OCI-LY3 (cell line): ENCODE measurements at regions not wholly inside any gene's neighbourhood (a gene's known extent, or its start where the extent isn't known, plus 50 kb on each side); places are given as distances from the start of the nearest gene placed in this dataset.
"Not testable (repeated sequence)": the region's sequence is repeated elsewhere in the genome, so short reads cannot be mapped to it uniquely, and the experiment has no call there.

Source experiments
- H2AFZ ChIP-seq: fragments of 200-600, 300-600 bp; shearing (Covaris generic); 2 replicates; pipeline ENCODE4 v1.6.0; 2014; ENCODE audit warnings: antibody characterized with exemption, low read depth, low read length
- H3K27ac ChIP-seq: fragments of 200-600, 300-600 bp; sonication (generic); 2 replicates; pipeline ENCODE4 v1.5.1; 2014; ENCODE audit warnings: mild to moderate bottlenecking, low read length, moderate library complexity, mixed read lengths
- H3K27me3 ChIP-seq: fragments of 200-600, 300-600 bp; sonication (generic); 2 replicates; pipeline ENCODE4 v1.6.1; 2014; ENCODE audit warnings: low read depth, low read length, mixed read lengths
- H3K36me3 ChIP-seq: fragments of 200-600, 300-600 bp; sonication (generic); replicated peaks from 2 replicates; pipeline ENCODE3; 2014; ENCODE audit warnings: low read depth, low read length, mixed read lengths
- H3K4me1 ChIP-seq: fragments of 300-600, 200-600 bp; sonication (generic); 2 replicates; pipeline ENCODE4 v1.6.1; 2014; ENCODE audit warnings: low read length, mixed read lengths
- H3K4me2 ChIP-seq: fragments of 200-600, 300-600 bp; sonication (generic); 2 replicates; pipeline ENCODE4 v1.6.1; 2014; ENCODE audit warnings: low read length, mixed read lengths
- H3K4me3 ChIP-seq: fragments of 300-600, 200-600 bp; sonication (generic); 2 replicates; pipeline ENCODE4 v1.5.1; 2014; ENCODE audit warnings: antibody characterized with exemption, mild to moderate bottlenecking, low read length, moderate library complexity
- H3K79me2 ChIP-seq: fragments of 300-600, 200-600 bp; shearing (Covaris generic); 2 replicates; pipeline ENCODE4 v1.6.1; 2014; ENCODE audit warnings: mild to moderate bottlenecking, low read length, mixed read lengths
- H3K9ac ChIP-seq: fragments of 300-600, 200-600 bp; shearing (Covaris generic); 2 replicates; pipeline ENCODE4 v1.6.0; 2014; ENCODE audit warnings: mild to moderate bottlenecking, low read length, moderate library complexity
- H3K9me3 ChIP-seq: fragments of 200-600, 300-600 bp; shearing (Covaris generic); 2 replicates; pipeline ENCODE4 v1.6.1; 2014; ENCODE audit warnings: low read length, mixed read lengths; ENCODE audit not compliant: insufficient read depth
- H4K20me1 ChIP-seq: fragments of 200-600, 300-600 bp; sonication (generic); 2 replicates; pipeline ENCODE4 v1.6.1; 2016; ENCODE audit warnings: low read length, mixed read lengths; ENCODE audit not compliant: insufficient read depth
- EZH2phosphoT487 ChIP-seq: fragments of 200-600 bp; shearing (Covaris generic); IDR thresholded peaks from 2 replicates; pipeline ENCODE4 v1.6.1; 2018; ENCODE audit warnings: antibody characterized with exemption, mixed run types, low read depth
- TF ChIP-seq, protein P1 (sequence below): fragments of 200-600, 300-600 bp; sonication (generic); IDR thresholded peaks from 2 replicates; pipeline ENCODE4 v1.5.1; 2014; ENCODE audit warnings: antibody characterized with exemption, low read length, low read depth

DNA sequence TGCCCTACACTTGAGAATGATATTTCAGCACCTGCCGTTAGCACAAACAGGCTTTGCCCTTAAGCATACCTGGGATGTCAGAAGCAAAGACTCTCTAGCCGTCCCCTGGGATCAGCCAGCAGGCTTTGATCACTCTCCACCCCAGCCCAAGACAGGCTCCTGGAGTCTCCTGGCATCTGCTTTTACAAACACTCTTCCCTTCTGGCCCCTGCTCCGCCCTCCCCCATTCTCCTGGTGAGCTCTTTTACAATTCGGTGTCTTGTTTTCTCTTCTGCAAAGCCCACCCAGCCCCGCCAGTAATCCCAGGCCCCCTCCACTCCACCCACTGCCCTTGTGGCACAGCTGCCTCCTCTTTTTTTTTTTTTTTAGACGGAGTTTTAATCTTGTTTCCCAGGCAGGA lies 50.4 kb downstream of the KATNIP start:
- no peaks in the 10 kb centered on the region for H3K36me3 ChIP-seq
- no peak overlapping the region for H3K27ac ChIP-seq
- H3K4me1 ChIP-seq = no peaks in the 10 kb centered on the region
- H3K4me2 ChIP-seq = no peak overlapping the region
- H2AFZ ChIP-seq = no peak overlapping the region
- no peak overlapping the region for H3K4me3 ChIP-seq
- H3K27me3 ChIP-seq = no peaks in the 10 kb centered on the region
- H3K9me3 ChIP-seq = no peaks in the 10 kb centered on the region
- no peaks in the 10 kb centered on the region for H3K79me2 ChIP-seq
- no peaks in the 10 kb centered on the region for H4K20me1 ChIP-seq
- no peak overlapping the region for H3K9ac ChIP-seq
- no peak for TF ChIP-seq EZH2phosphoT487
- TF ChIP-seq, protein P1, sequence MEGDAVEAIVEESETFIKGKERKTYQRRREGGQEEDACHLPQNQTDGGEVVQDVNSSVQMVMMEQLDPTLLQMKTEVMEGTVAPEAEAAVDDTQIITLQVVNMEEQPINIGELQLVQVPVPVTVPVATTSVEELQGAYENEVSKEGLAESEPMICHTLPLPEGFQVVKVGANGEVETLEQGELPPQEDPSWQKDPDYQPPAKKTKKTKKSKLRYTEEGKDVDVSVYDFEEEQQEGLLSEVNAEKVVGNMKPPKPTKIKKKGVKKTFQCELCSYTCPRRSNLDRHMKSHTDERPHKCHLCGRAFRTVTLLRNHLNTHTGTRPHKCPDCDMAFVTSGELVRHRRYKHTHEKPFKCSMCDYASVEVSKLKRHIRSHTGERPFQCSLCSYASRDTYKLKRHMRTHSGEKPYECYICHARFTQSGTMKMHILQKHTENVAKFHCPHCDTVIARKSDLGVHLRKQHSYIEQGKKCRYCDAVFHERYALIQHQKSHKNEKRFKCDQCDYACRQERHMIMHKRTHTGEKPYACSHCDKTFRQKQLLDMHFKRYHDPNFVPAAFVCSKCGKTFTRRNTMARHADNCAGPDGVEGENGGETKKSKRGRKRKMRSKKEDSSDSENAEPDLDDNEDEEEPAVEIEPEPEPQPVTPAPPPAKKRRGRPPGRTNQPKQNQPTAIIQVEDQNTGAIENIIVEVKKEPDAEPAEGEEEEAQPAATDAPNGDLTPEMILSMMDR = no peak

DNA sequence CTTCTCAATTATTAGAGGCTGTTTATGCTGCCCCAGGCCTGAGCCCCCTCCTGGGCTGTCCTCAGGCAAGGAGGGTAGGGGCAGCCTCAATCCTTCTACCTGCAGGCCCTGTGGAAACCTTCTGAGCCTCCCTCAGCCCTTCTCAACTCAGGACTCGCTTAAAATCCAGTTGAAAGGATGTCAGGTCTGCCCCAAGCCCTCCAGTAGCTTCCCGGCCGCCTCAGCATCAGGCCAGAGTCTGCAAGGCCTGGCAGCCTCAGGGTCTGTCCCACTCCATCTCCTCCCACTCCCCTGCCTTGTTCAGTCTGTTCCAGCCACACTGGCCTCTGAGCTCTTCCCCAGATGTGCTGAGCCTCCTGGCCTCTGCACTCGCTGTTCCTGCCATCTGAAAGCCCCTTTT lies 52.2 kb downstream of the KATNIP start:
- no peak overlapping the region for H3K9ac ChIP-seq
- no peaks in the 10 kb centered on the region for H3K9me3 ChIP-seq
- TF ChIP-seq, protein P1 = no peak
- no peak for TF ChIP-seq EZH2phosphoT487
- no peaks in the 10 kb centered on the region for H3K27me3 ChIP-seq
- no peaks in the 10 kb centered on the region for H3K36me3 ChIP-seq
- no peak overlapping the region for H2AFZ ChIP-seq
- H3K27ac ChIP-seq = no peak overlapping the region
- H3K79me2 ChIP-seq = no peaks in the 10 kb centered on the region
- H3K4me3 ChIP-seq = no peak overlapping the region
- H4K20me1 ChIP-seq = no peaks in the 10 kb centered on the region
- no peak overlapping the region for H3K4me2 ChIP-seq
- no peaks in the 10 kb centered on the region for H3K4me1 ChIP-seq

DNA sequence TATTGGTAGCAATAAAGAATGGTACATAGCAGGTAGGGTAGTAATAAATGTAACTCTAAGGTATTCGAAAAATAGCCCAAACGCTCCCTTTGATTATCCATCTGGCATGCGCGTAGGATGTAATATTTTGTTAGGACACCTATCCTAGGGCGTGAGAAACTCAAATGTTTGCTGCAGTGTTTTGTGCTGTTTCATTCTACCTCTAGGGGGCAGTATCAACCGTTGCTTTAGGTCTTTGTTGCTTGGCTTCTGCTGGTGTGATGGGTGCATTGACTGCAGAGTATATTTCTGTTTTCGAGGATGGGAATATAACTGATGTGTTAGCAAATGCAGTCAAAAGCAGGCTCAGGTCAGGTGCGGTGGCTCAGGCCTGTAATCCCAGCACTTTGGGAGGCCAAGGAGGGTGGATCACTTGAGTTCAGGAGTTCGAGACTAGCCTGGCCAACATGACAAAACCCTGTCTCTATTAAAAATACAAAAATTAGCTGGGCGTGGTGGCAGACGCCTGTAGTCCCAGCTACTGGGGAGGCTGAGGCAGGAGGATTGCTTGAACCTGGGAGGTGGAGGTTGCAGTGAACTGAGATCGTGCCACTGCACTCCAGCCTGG lies 55.7 kb downstream of the KATNIP start:
- not testable (repeated sequence) for H4K20me1 ChIP-seq, H3K27ac ChIP-seq, H3K4me1 ChIP-seq, H3K4me3 ChIP-seq, H3K4me2 ChIP-seq, H3K36me3 ChIP-seq, H3K9me3 ChIP-seq, H3K27me3 ChIP-seq, H3K9ac ChIP-seq, H3K79me2 ChIP-seq, H2AFZ ChIP-seq
- TF ChIP-seq, protein P1 = peak; percentile 71

DNA sequence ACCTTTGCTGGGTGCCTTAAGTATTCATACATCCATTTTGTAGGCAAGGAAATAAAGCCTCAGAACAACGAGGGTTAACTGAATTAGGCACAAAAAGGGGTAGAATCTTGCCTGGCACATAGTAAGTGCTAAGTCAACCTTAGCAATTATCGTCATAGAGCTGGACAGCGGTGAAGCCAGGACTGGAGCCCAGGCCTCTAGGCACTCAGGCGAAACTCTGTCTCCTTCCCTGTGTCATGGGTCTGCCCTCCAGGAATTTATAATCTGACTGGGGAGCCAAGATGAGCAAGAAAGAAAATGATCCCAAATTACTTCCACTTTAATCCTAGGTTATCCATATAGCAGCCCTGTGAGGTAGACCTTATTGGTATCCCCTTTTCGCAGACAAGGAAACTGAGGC lies 61.4 kb downstream of the KATNIP start:
- H3K9me3 ChIP-seq = no peaks in the 10 kb centered on the region
- no peaks in the 10 kb centered on the region for H3K36me3 ChIP-seq
- H2AFZ ChIP-seq = no peak overlapping the region
- H3K27ac ChIP-seq = no peak overlapping the region
- H3K9ac ChIP-seq = no peak overlapping the region
- no peak for TF ChIP-seq EZH2phosphoT487
- TF ChIP-seq, protein P1 = no peak
- no peaks in the 10 kb centered on the region for H3K79me2 ChIP-seq
- H3K4me1 ChIP-seq = no peaks in the 10 kb centered on the region
- no peak overlapping the region for H3K4me2 ChIP-seq
- no peaks in the 10 kb centered on the region for H4K20me1 ChIP-seq
- no peak overlapping the region for H3K4me3 ChIP-seq
- no peaks in the 10 kb centered on the region for H3K27me3 ChIP-seq
